GM12878 (cell line): ENCODE measurements at regions not wholly inside any gene's neighbourhood (a gene's known extent, or its start where the extent isn't known, plus 50 kb on each side); places are given as distances from the start of the nearest gene placed in this dataset.

Experiments used
- ATAC-seq: fragments of 200-7000 bp; cut with Tn5 transposase; 3 replicates; pipeline ENCODE4 v1.9.1; 2020; ENCODE audit warnings: mild to moderate bottlenecking, moderate library complexity
- BruUV-seq: library from RNA; stranded (reverse); fragments of 400-500 nt; replicated peaks from 2 replicates; lab custom pipeline; 2021; lab: Mats Ljungman, UMichigan
- CTCF ChIA-PET: fragments of 300-600 bp; sonication (Branson Sonifier 250); formaldehyde crosslinking; extraction: SDS; loops from one replicate; lab custom pipeline; 2021; ENCODE audit warnings: inconsistent platforms; lab: Yijun Ruan, JAX
- POLR2A ChIA-PET: fragments of 350-600 bp; formaldehyde crosslinking; extraction: SDS; loops from one replicate; lab custom pipeline; 2021; ENCODE audit warnings: inconsistent platforms; lab: Charles Lee
- RAD21 ChIA-PET: fragments of 300-600 bp; sonication (Branson Sonifier 250); formaldehyde crosslinking; loops from one replicate; lab custom pipeline; 2023; ENCODE audit warnings: antibody characterized with exemption; ENCODE audit not compliant: unreplicated experiment; lab: Charles Lee
- SMC1A ChIA-PET: fragments of 300-600 bp; sonication (Branson Sonifier 250); formaldehyde crosslinking; loops from one replicate; lab custom pipeline; 2023; ENCODE audit not compliant: unreplicated experiment, uncharacterized antibody; lab: Charles Lee
- DNase-seq: peaks from one replicate; pipeline ENCODE4 v3.0.0-alpha.2; 2011; ENCODE audit warnings: low read depth, low spot score
- FAIRE-seq: peaks from 3 replicates; lab custom pipeline; 2011; peaks lifted over from hg19 to GRCh38; lab: Jason Lieb, UNC
- H2AFZ ChIP-seq: 2 replicates; pipeline ENCODE4 v1.6.0; 2011; ENCODE audit warnings: low read depth, low read length, control low read depth; ENCODE audit not compliant: control insufficient read depth
- H3K27ac ChIP-seq: 2 replicates; pipeline ENCODE4 v1.5.1; 2011; ENCODE audit warnings: control low read depth; ENCODE audit not compliant: control insufficient read depth, insufficient read depth
- H3K27me3 ChIP-seq, 2 experiments: replicated peaks in 1 of 2; 2 replicates each; pipeline versions ENCODE4 v1.6.0 to v1.6.1; 2011; ENCODE audit warnings: low read length in 1 of 2; ENCODE audit not compliant: control insufficient read depth in 2 of 2, insufficient read depth in 2 of 2
- H3K36me3 ChIP-seq, 2 experiments: 2 replicates each; pipeline ENCODE4 v1.5.1; 2011; ENCODE audit warnings: low read length in 1 of 2; ENCODE audit not compliant: control insufficient read depth in 2 of 2, insufficient read depth in 2 of 2
- H3K4me1 ChIP-seq: 2 replicates; pipeline ENCODE4 v1.6.1; 2011; ENCODE audit warnings: mild to moderate bottlenecking, low read length, moderate library complexity, mixed read lengths; ENCODE audit not compliant: control insufficient read depth, insufficient read depth
- H3K4me2 ChIP-seq: 2 replicates; pipeline ENCODE4 v1.6.0; 2011; ENCODE audit warnings: control low read depth; ENCODE audit not compliant: control insufficient read depth, insufficient read depth
- H3K4me3 ChIP-seq: fragments of 200-600 bp; sonication (generic); 2 replicates; pipeline ENCODE4 v1.5.1; 2016
- H3K79me2 ChIP-seq: 2 replicates; pipeline ENCODE4 v1.6.0; 2011; ENCODE audit warnings: low read length; ENCODE audit not compliant: control insufficient read depth, insufficient read depth
- H3K9ac ChIP-seq: 2 replicates; pipeline ENCODE4 v1.8.0; 2011; ENCODE audit warnings: low read length, control low read depth, mixed read lengths; ENCODE audit not compliant: control insufficient read depth, insufficient read depth
- H3K9me3 ChIP-seq: replicated peaks from 3 replicates; pipeline ENCODE4 v1.5.1; 2011; ENCODE audit warnings: mild to moderate bottlenecking, low read length; ENCODE audit not compliant: control insufficient read depth, insufficient read depth
- H4K20me1 ChIP-seq: 2 replicates; pipeline ENCODE4 v1.6.0; 2011; ENCODE audit not compliant: control insufficient read depth, insufficient read depth
- ATF2 ChIP-seq: IDR thresholded peaks from 2 replicates; pipeline ENCODE4 v1.6.1; 2012; ENCODE audit warnings: low read length, inconsistent platforms
- FOXK2 ChIP-seq: fragments of 450-650 bp; IDR thresholded peaks from 2 replicates; pipeline ENCODE4 v1.6.1; 2017; ENCODE audit warnings: mild to moderate bottlenecking, moderate library complexity
- HDAC6 ChIP-seq: fragments of 200-600 bp; sonication (generic); IDR thresholded peaks from one replicate; pipeline ENCODE4 v1.8.0; 2017; ENCODE audit warnings: antibody characterized with exemption; ENCODE audit not compliant: unreplicated experiment
- HDGF ChIP-seq: fragments of 450-650 bp; IDR thresholded peaks from 2 replicates; pipeline ENCODE4 v1.6.1; 2016; ENCODE audit warnings: antibody characterized with exemption
- MTA3 ChIP-seq: IDR thresholded peaks from 2 replicates; pipeline ENCODE4 v1.6.1; 2012; ENCODE audit warnings: low read length, inconsistent platforms, borderline replicate concordance
- POLR2A ChIP-seq: IDR thresholded peaks from 2 replicates; pipeline ENCODE4 v1.6.1; 2011; ENCODE audit warnings: low read depth, mild to moderate bottlenecking, low read length
- RELB ChIP-seq: fragments of 450-650 bp; IDR thresholded peaks from 2 replicates; pipeline ENCODE4 v1.6.1; 2017; ENCODE audit warnings: low read depth, mild to moderate bottlenecking, moderate library complexity
- SIX5 ChIP-seq: IDR thresholded peaks from 2 replicates; pipeline ENCODE4 v1.6.1; 2011; ENCODE audit warnings: mild to moderate bottlenecking, low read depth, low read length, moderate library complexity; ENCODE audit not compliant: severe bottlenecking
- SP1 ChIP-seq: IDR thresholded peaks from one replicate; pipeline ENCODE4 v1.6.1; 2011; ENCODE audit warnings: low read depth, low read length
- SREBF1 ChIP-seq: IDR thresholded peaks from 2 replicates; pipeline ENCODE4 v1.6.1; 2012; ENCODE audit warnings: mild to moderate bottlenecking, low read length
- TBL1XR1 ChIP-seq: IDR thresholded peaks from 2 replicates; pipeline ENCODE4 v1.6.1; 2012; ENCODE audit warnings: low read depth, low read length, improper control_type of control experiment
- ZNF217 ChIP-seq: fragments of 450-650 bp; IDR thresholded peaks from 2 replicates; pipeline ENCODE4 v1.6.1; 2017; ENCODE audit warnings: antibody characterized with exemption, mild to moderate bottlenecking
- ZNF592 ChIP-seq: fragments of 450-650 bp; IDR thresholded peaks from 2 replicates; pipeline ENCODE4 v1.6.1; 2017; ENCODE audit warnings: mild to moderate bottlenecking, moderate library complexity
- WGBS: methylation state at CpG from one replicate; pipeline ENCODE4 v1.1.6; 2016; ENCODE audit warnings: low lambda C conversion rate; ENCODE audit not compliant: insufficient replicate concordance, insufficient coverage; ENCODE audit errors: missing lambda C conversion rate; 5-methylcytosine and 5-hydroxymethylcytosine counted together
- in situ Hi-C: fragments of 300-500 bp; cut with MboI; formaldehyde crosslinking; loops from 9 replicates; pipeline ENCODE4 v1.14.3; 2018; ENCODE audit warnings: mixed read lengths
- intact Hi-C: fragments of 100-400 bp; cut with micrococcal nuclease; formaldehyde crosslinking; loops from one replicate; pipeline ENCODE4 v1.14.2; 2022; ENCODE audit not compliant: unreplicated experiment

- no peak for TF ChIP-seq SREBF1
- TF ChIP-seq, all 136 proteins: peak for 0
Observed at GRCh38 chr5:12951846-12952245, 992.6 kb downstream of the DNAH5 start (continued).

- BruUV-seq, result no TSS peak
- RAD21 ChIA-PET, result no interaction called here
- TF ChIP-seq SIX5 (no peak), HDGF (no peak), POLR2A (no peak), TBL1XR1 (no peak), ATF2 (no peak), ZNF592 (no peak), RELB (no peak), MTA3 (no peak), SP1 (no peak), HDAC6 (no peak), ZNF217 (no peak), FOXK2 (no peak)
- H3K27ac ChIP-seq, result no peak overlapping the region
- FAIRE-seq, result no peak
- H4K20me1 ChIP-seq, result no peaks in the 10 kb centered on the region
- no peaks in the 10 kb centered on the region for H3K36me3 ChIP-seq
- ATAC-seq, result no peak
- POLR2A ChIA-PET, result no interaction called here
- H3K27me3 ChIP-seq, result no peaks in the 10 kb centered on the region
- intact Hi-C loops (no loop called here), in situ Hi-C loops (no loop called here)
- H3K79me2 ChIP-seq, result no peaks in the 10 kb centered on the region
- H3K4me2 ChIP-seq, result no peak overlapping the region
- H3K9ac ChIP-seq, result no peak overlapping the region
- H3K4me3 ChIP-seq, result no peak overlapping the region
- 41% methylated on average over 3 of the region's 3 CpGs for WGBS
- no peaks in the 10 kb centered on the region for H3K9me3 ChIP-seq
- no peak overlapping the region for H2AFZ ChIP-seq
- no peak for DNase-seq
- SMC1A ChIA-PET, result no interaction called here
- no peaks in the 10 kb centered on the region for H3K4me1 ChIP-seq
- CTCF ChIA-PET, result interaction anchor here (1.2 kb wide), 1 partner anchor 532 kb away, joined by 4 read pairs; no protein-coding TSS in a partner anchor
Observed at GRCh38 chr5:12947379-12947778, 997.1 kb downstream of the DNAH5 start.
